NT2/D1 (cell line): ENCODE measurements at regions not wholly inside any gene's neighbourhood (a gene's known extent, or its start where the extent isn't known, plus 50 kb on each side); places are given as distances from the start of the nearest gene placed in this dataset.

Source experiments
- DNase-seq: peaks from one replicate; pipeline ENCODE4 v3.0.0-alpha.2; 2011; ENCODE audit warnings: low read depth, low spot score
- H3K27me3 ChIP-seq: 2 replicates; pipeline ENCODE4 v1.6.0; 2011; ENCODE audit warnings: mild to moderate bottlenecking; ENCODE audit not compliant: insufficient read length, insufficient read depth
- H3K36me3 ChIP-seq: 2 replicates; pipeline ENCODE4 v1.6.1; 2011; ENCODE audit warnings: mild to moderate bottlenecking, low read length, mixed read lengths; ENCODE audit not compliant: insufficient read depth, insufficient read length
- H3K4me1 ChIP-seq: 2 replicates; pipeline ENCODE4 v1.5.1; 2011; ENCODE audit not compliant: insufficient read depth, insufficient read length
- H3K4me3 ChIP-seq: 2 replicates; pipeline ENCODE4 v1.5.1; 2011; ENCODE audit warnings: low read depth; ENCODE audit not compliant: insufficient read length
- H3K9ac ChIP-seq: 2 replicates; pipeline ENCODE4 v1.6.0; 2011; ENCODE audit warnings: low read depth; ENCODE audit not compliant: insufficient read length
- H3K9me3 ChIP-seq: 2 replicates; pipeline ENCODE4 v1.5.1; 2011; ENCODE audit warnings: mild to moderate bottlenecking, low read length; ENCODE audit not compliant: insufficient read depth
- SUZ12 ChIP-seq: IDR thresholded peaks from 2 replicates; pipeline ENCODE4 v1.6.1; 2011; ENCODE audit not compliant: insufficient read length, insufficient read depth; ENCODE audit errors: extremely low read depth
- YY1 ChIP-seq: IDR thresholded peaks from 2 replicates; pipeline ENCODE4 v1.6.1; 2011; ENCODE audit not compliant: insufficient read length, insufficient read depth
- ZNF274 ChIP-seq: IDR thresholded peaks from 2 replicates; pipeline ENCODE4 v1.6.1; 2011; ENCODE audit warnings: mild to moderate bottlenecking, low read depth, low read length

GRCh38 chr4:189787216-189788031 is 153.2 kb upstream of the FRG1 start:
- H3K4me3 ChIP-seq, result no peak overlapping the region
- no peak for DNase-seq
- H3K9me3 ChIP-seq, result no peaks in the 10 kb centered on the region
- H3K27me3 ChIP-seq, result no peaks in the 10 kb centered on the region
- no peak overlapping the region for H3K9ac ChIP-seq
- TF ChIP-seq YY1 (no peak), SUZ12 (no peak), ZNF274 (no peak)
- no peaks in the 10 kb centered on the region for H3K4me1 ChIP-seq
- H3K36me3 ChIP-seq, result no peaks in the 10 kb centered on the region

DNA sequence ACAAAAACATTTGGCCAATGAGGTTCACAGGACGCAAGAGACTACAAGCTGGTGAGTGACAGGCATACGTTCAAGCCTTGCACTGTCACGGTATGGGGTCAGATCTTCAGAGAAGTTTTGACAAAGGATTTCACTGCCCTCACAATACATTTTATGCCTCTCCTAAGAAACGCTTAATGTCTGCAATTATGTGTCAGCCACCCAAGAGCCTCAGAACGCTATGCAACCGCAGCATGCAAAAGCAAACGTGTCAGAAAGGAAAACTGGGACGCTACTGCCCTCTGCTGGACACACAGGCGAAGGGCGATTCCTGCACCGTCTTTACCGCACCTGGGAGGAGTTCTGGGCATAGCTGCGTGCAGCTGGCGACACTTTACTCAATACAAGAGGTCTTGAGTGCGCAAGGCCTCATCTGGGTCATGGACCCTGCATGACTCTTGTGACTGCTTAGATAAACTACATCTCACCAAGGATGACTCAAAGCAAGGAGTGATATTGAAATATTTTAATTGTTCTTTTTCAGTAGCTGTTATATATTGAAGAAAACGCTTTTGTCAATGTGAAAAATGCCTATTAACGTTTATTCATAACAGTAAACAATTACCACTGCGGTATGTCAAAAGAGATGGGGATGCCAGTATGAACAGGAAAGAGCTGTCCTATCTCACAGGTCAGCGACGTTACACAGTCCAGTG is 147.6 kb upstream of the FRG1 start:
- H3K36me3 ChIP-seq, result no peaks in the 10 kb centered on the region
- peak; percentile 65 for DNase-seq
- TF ChIP-seq YY1, result no peak
- no peak for TF ChIP-seq SUZ12
- no peak for TF ChIP-seq ZNF274
- no peak overlapping the region for H3K9ac ChIP-seq
- H3K4me3 ChIP-seq, result no peak overlapping the region
- H3K27me3 ChIP-seq, result peaks cover 2% of the 10 kb centered on the region
- H3K9me3 ChIP-seq, result no peaks in the 10 kb centered on the region
- H3K4me1 ChIP-seq, result no peaks in the 10 kb centered on the region

GRCh38 chr4:189800545-189801088 is 140.1 kb upstream of the FRG1 start:
- DNase-seq, result no peak
- no peaks in the 10 kb centered on the region for H3K36me3 ChIP-seq
- TF ChIP-seq SUZ12 (no peak), ZNF274 (no peak), YY1 (no peak)
- no peaks in the 10 kb centered on the region for H3K27me3 ChIP-seq
- H3K4me3 ChIP-seq, result no peak overlapping the region
- no peaks in the 10 kb centered on the region for H3K9me3 ChIP-seq
- no peaks in the 10 kb centered on the region for H3K4me1 ChIP-seq
- no peak overlapping the region for H3K9ac ChIP-seq

- no peaks in the 10 kb centered on the region for H3K9me3 ChIP-seq
- TF ChIP-seq YY1 (no peak), SUZ12 (no peak), ZNF274 (no peak)
- no peaks in the 10 kb centered on the region for H3K36me3 ChIP-seq
- no peak overlapping the region for H3K9ac ChIP-seq
- H3K4me3 ChIP-seq, result no peak overlapping the region
- H3K4me1 ChIP-seq, result no peaks in the 10 kb centered on the region
- DNase-seq, result no peak
- no peaks in the 10 kb centered on the region for H3K27me3 ChIP-seq
Observed at GRCh38 chr4:189802884-189803283, 137.8 kb upstream of the FRG1 start.

- no peak overlapping the region for H3K9ac ChIP-seq
- TF ChIP-seq SUZ12 (no peak), ZNF274 (no peak), YY1 (no peak)
Observed at GRCh38 chr4:189804894-189805293, 135.8 kb upstream of the FRG1 start.

GRCh38 chr4:189806506-189806905 is 134.2 kb upstream of the FRG1 start:
- Histone ChIP-seq H3K9me3 (no peaks in the 10 kb centered on the region), H3K9ac (no peak overlapping the region), H3K4me3 (no peak overlapping the region), H3K27me3 (no peaks in the 10 kb centered on the region), H3K36me3 (no peaks in the 10 kb centered on the region), H3K4me1 (no peaks in the 10 kb centered on the region)
- TF ChIP-seq SUZ12 (no peak), YY1 (no peak), ZNF274 (no peak)
- DNase-seq, result no peak

More at GRCh38 chr4:189804894-189805293, 135.8 kb upstream of the FRG1 start:
- no peaks in the 10 kb centered on the region for H3K9me3 ChIP-seq
- DNase-seq, result no peak
- no peaks in the 10 kb centered on the region for H3K36me3 ChIP-seq
- H3K4me3 ChIP-seq, result no peak overlapping the region
- no peaks in the 10 kb centered on the region for H3K27me3 ChIP-seq
- no peaks in the 10 kb centered on the region for H3K4me1 ChIP-seq

GRCh38 chr4:189807031-189807430 is 133.6 kb upstream of the FRG1 start:
- H3K4me3 ChIP-seq, result no peak overlapping the region
- H3K36me3 ChIP-seq, result no peaks in the 10 kb centered on the region
- no peaks in the 10 kb centered on the region for H3K9me3 ChIP-seq
- DNase-seq, result no peak
- no peaks in the 10 kb centered on the region for H3K27me3 ChIP-seq
- no peaks in the 10 kb centered on the region for H3K4me1 ChIP-seq
- H3K9ac ChIP-seq, result no peak overlapping the region
- no peak for TF ChIP-seq SUZ12
- TF ChIP-seq YY1, result no peak
- no peak for TF ChIP-seq ZNF274
